ENCODE measurements at regions not wholly inside any gene's neighbourhood (a gene's known extent, or its start where the extent isn't known, plus 50 kb on each side); places are given as distances from the start of the nearest gene placed in this dataset.

DNA sequence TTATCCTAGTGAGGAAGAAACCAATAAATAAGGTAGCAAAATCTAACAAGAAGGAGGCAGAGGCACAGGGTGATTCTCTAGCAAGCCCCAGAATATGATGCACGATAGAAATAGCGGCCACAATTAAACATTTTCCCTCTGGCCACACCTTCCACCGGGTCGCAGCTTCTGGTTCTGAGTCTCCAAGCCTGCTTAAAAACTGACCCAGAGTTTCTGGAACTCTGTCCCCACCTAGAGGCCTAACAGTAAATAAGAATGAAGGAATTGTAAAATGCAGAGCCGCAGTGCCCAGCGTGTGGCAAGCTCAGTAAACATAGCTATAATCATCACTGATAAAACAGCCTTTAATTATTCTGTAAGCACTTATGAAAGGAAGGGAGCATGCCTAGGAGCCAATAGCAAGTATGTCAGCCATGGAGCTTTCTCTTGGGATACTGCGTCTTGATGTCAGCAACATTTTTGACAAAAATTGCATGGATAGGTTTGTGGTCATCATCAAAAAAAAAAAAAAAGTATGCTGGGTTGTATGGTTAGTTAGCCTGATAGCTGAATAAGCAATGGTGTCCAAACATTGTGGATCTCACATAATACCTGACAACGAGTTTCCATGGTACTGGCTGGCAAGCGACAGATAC, 465.5 kb downstream of the DNAH5 start:
- TF ChIP-seq, protein P1, sequence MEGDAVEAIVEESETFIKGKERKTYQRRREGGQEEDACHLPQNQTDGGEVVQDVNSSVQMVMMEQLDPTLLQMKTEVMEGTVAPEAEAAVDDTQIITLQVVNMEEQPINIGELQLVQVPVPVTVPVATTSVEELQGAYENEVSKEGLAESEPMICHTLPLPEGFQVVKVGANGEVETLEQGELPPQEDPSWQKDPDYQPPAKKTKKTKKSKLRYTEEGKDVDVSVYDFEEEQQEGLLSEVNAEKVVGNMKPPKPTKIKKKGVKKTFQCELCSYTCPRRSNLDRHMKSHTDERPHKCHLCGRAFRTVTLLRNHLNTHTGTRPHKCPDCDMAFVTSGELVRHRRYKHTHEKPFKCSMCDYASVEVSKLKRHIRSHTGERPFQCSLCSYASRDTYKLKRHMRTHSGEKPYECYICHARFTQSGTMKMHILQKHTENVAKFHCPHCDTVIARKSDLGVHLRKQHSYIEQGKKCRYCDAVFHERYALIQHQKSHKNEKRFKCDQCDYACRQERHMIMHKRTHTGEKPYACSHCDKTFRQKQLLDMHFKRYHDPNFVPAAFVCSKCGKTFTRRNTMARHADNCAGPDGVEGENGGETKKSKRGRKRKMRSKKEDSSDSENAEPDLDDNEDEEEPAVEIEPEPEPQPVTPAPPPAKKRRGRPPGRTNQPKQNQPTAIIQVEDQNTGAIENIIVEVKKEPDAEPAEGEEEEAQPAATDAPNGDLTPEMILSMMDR (IDR thresholded peaks at IDR 0.05; ENCODE audit: low read depth, low read length) = peak; percentile 39
- TF ChIP-seq POLR2A (IDR thresholded peaks at IDR 0.05; ENCODE audit: extremely low read depth, insufficient read length) (no peak), MYC (IDR thresholded peaks at IDR 0.05; ENCODE audit: low read depth, low read length) (no peak)
- TF ChIP-seq, protein P2, sequence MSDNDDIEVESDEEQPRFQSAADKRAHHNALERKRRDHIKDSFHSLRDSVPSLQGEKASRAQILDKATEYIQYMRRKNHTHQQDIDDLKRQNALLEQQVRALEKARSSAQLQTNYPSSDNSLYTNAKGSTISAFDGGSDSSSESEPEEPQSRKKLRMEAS (IDR thresholded peaks at IDR 0.05; ENCODE audit: low read depth, low read length) = no peak
